ACHN (cell line): ENCODE measurements at regions not wholly inside any gene's neighbourhood (a gene's known extent, or its start where the extent isn't known, plus 50 kb on each side); places are given as distances from the start of the nearest gene placed in this dataset.
"Not testable (repeated sequence)": the region's sequence is repeated elsewhere in the genome, so short reads cannot be mapped to it uniquely, and the experiment has no call there.

Experiments
- DNase-seq: peaks from one replicate; pipeline ENCODE4 v3.0.0-alpha.2; 2015
- in situ Hi-C: cut with HindIII; loops from 2 replicates; pipeline ENCODE4 v1.10.0; 2017; ENCODE audit warnings: low sequenced_read_pairs, low pct_ligation_motif_present, low pct_unique_long_range_greater_than_20kb

DNA sequence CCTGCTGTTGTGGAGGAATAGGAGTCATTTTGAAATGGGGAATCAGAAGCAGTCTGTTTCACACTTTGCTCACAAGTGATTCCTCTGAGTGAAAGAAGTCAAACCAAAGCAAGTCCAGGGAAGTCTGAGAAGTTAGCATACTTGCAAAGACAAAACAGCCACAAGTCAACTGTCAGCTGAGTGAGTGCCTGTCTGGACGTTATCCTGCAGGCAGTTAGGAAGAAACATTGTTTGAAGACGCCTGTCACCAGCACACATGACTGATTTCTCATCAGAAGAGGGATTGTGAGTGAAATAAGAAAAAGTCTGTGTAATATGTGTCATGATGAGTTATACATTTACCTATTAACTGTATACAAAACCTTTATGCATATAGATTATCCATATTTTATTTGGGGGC lies 153.5 kb downstream of the KCNRG start:
- DNase-seq: no peak
- in situ Hi-C loops: no loop called here

DNA sequence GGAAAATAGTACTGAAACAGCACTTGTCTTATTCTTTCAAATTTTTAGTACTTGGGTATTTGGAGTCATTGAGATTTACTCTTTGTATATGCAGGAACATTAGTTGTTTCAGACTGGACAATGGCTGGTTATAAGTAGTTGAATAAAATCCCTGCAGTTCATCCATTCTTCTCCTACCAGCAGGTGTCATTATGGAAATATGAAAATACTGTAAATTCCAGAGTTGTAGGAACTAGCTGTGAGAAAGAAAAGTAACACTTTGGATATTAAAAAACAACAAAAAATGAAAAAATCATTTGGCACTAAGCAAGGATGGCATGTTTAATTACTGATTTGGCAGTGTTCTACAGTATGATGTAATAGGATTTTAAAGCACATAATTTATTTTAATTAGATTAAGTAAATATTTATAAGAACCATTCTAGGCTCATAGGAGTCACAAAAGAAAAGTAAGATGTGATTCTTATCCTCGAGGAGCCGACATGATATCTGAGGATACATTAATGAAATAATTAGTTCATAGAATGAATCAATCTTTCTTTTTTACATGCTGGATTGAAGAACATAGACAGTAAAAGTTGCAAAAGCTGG lies 155.3 kb downstream of the KCNRG start:
- in situ Hi-C loops: no loop called here
- DNase-seq: peak; percentile 23

DNA sequence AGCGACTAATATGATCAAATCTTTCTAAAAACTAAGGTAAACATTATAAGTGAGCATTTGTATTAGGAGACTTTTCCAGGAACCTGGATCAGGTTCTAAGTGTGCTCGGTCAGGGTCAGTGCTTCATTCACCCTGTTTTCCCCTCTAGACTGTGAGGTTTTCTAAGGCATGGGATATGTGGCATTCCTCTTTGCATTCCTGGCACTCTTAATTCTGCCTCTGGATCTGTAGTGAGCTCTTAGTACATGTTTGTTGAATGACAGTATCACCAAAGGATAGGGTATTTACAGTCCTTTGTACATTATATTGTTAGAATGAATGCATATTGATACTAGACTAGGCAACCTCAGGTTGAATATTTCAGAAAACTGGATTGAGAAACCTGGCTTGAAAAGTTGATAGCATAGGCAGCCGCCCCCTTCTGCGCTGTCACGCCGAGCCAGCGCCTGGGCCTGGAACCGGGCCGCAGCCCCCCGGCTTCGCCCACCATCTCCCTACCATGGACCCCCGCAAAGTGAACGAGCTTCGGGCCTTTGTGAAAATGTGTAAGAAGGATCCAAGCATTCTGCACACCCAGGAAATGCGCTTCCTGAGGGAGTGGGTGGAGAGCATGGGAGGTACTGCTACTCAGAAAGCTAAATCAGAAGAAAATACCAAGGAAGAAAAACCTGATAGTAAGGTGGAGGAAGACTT lies 156.5 kb downstream of the KCNRG start:
- in situ Hi-C loops: no loop called here

DNA sequence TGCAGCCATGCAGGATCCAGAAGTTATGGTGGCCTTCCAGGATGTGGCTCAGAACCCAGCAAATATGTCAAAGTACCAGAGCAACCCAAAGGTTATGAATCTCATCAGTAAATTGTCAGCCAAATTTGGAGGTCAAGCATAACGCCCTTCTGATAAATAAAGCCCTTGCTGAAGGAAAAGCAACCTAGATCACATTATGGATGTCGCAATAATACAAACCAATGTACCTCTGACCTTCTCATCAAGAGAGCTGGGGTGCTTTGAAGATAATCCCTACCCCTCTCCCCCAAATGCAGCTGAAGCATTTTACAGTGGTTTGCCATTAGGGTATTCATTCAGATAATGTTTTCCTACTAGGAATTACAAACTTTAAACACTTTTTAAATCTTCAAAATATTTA lies 157.8 kb downstream of the KCNRG start:
- DNase-seq, in situ Hi-C loops: not testable (repeated sequence)

More for the DNA sequence above, 156.5 kb downstream of the KCNRG start:
- DNase-seq: no peak

DNA sequence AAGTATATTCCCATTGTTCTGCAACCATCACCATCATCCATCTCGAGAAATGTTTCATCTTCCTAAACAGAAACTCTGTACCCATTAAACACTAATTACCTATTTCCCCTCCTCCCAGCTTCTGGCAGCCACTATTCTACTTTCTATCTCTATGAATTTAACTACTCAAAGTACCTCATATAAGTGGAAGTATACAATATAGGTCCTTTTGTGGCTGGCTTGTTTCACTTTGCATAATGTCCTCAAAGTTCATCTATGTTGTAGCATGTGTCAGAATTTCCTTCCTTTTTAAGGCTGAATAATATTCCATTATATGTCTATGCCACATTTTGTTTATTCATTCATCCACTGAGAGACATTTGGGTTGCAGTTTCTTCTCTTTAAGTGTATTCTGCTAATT lies 159.4 kb downstream of the KCNRG start:
- in situ Hi-C loops: no loop called here
- DNase-seq: no peak

DNA sequence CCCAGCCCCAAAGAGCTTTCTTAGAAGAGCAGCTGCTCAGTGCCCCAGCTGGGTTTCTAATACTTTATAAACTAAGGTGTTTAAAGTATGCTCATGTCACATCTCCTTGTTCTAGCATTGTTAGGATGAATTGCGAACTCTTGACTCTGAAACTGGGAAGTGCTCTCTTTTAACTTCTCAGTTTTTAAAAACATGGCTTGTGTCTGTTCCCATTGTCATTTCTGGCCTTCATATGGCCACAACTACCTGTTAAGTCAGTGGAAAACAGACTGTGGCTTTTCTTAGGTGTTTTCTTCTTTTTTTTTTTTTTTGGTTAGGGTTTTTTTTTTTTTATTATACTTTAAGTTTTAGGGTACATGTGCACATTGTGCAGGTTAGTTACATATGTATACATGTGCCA lies 164.7 kb downstream of the KCNRG start:
- no peak for DNase-seq
- in situ Hi-C loops: no loop called here

DNA sequence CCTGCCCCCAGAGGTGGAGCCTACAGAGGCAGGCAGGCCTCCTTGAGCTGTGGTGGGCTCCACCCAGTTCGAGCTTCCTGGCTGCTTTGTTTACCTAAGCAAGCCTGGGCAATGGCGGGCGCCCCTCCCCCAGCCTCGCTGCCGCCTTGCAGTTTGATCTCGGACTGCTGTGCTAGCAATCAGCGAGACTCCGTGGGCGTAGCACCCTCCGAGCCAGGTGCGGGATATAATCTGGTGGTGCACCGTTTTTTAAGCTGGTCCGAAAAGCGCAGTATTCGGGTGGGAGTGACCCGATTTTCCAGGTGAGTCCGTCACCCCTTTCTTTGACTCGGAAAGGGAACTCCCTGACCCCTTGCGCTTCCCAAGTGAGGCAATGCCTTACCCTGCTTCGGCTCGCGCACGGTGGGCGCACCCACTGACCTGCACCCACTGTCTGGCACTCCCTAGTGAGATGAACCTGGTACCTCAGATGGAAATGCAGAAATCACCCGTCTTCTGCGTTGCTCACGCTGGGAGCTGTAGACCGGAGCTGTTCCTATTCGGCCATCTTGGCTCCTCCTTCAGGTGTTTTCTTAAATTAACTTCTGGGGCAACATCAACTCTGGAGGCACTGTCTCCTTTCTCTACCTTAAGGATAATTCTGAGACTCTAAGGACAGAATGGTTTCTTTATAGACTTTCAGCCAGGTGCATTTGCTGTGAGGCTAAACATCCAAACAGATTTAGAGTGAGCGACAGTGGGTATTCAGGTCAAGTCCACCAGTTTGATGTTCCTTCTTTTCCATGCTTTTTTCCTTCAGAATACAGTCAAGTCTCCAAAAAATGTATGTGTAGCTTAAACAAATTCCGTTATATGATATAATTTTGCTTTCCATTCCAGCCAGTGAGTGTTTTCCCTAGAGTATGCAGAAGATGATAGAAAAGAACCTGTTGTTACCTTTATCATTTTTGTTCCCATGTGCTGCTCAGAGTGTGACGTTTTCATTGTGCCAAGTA lies 170.8 kb downstream of the KCNRG start:
- DNase-seq, in situ Hi-C loops: not testable (repeated sequence)

DNA sequence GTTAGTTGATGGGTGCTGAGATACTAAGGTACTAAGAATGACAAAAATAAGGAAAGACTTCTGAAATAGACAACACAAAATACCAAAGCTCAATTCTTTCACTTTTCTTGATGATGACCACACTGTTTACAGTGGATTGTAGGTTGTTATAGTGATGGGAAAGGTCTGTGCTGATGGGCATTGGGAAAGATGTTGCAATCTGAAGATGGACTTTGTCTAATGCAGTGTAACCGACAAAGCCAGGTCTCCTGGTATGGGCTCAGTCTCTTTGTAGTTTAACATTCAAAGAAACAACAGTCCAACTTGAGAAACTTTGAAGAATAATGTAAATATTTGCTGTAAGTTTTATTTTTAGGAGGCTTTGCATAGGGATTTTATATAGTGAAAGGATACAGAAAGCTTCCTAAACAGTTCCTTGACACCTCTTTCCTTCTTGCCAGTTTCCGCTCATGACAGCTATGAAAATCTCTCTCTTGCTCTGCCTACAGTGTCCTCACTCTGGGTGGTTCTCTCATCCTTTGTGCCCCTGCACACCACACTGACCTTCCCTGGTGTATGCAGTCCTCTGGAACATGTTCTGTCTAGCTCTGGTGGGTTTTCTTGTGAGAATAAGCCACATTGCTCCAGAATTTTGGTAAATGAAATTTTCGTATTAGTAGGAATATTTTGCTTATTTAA lies 172.2 kb downstream of the KCNRG start:
- no peak for DNase-seq
- in situ Hi-C loops: no loop called here

DNA sequence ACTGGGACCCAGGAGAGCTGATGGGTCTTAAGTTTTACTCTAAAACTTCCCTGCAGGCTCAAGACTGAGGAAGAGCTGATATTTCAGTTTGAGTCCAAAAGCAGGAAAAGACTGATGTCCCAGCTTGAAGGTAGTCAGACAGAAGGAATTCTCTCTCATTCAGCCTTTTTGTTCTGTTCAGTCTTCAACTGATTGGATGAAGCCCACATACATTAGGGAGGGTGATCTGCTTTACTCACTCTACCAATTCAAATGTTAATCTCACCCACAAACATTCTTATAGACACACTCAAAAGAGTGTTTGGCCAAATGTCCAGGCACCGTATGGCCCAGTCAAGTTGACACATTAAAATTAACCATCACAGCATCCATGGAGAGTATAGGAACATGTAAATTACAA lies 173.5 kb downstream of the KCNRG start:
- DNase-seq: no peak
- in situ Hi-C loops: no loop called here

DNA sequence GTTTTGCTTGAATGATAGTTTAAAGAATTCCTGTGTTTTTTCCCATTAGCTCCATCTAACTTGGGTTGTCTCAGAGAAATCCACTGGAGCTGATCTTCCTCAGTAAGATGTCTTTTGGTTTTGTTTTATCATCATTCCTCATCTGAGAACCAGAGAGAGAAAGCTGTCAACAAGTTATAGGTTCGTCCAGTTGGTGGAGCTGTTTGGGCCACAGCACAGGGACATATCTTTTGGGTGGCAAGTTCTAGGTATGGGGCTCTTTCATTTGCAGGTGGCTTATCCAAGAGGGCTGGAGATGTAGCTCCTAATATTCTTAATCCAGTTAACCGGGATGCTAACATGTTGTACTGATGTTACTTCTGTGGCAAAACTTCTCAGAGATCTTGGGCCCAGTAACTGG lies 174.2 kb downstream of the KCNRG start:
- in situ Hi-C loops: no loop called here
- no peak for DNase-seq

DNA sequence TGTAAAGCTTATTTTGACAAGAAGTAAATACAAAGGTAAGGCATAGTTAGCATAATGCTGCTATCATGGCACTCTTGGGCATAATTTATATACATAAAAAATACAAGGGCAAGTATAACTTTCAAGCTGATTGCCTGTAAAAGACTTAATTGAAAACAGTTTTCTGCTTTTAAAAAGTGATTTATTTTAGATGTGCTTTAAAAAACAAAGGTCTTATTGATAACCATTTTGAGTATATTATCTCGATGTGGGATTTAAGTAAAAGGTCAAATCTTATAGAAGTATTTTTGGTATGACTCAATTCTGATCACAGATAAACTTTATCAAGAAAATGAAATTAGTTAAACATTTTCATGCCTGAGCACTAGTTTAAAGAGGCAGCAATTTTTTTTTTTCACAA lies 175.8 kb downstream of the KCNRG start:
- DNase-seq: no peak
- in situ Hi-C loops: no loop called here

DNA sequence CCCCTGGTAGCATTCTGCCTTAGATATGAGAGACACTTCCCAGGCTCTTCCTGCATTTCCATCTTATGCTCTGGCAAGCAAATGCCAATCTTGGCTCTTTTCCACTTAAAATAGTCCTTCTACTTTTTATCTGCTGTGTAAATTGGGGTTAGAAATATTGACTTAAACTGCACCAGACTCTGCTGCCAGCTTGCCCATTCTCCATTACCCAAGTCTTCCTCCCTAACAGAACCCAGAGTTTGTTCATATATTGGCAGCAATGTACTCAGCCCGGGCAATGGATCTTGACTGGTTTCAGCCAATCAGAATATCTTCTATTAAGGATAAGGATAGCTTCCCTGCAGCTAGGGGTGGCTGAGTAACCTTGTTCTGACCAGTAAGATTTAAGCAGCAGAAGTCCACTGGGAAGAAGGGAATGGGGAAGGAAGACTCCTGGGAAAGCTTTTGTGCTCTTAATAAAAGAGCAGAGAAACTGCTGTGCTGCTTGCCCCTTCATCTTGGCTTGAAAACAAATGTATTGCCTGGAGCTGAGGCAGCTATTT lies 177.1 kb downstream of the KCNRG start:
- in situ Hi-C loops: no loop called here
- no peak for DNase-seq

DNA sequence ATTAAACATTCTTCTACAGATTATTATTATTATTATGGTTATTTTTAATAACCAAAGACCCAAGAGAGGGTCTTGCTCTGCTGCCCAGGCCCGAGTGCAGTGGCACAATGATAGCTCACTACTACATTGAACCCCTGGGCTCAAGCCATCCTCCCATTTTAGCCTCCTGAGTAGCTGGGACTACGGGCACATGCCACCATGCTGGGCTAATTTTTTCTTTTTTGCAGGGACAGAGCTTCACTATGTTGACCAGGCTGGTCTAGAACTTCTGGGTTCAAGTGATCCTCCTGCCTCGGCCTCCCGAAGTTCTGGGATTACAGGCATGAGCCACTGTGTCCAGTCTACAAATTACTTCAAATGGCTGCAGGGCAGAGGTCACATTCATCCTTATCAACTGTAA lies 179.8 kb downstream of the KCNRG start:
- in situ Hi-C loops: no loop called here

DNA sequence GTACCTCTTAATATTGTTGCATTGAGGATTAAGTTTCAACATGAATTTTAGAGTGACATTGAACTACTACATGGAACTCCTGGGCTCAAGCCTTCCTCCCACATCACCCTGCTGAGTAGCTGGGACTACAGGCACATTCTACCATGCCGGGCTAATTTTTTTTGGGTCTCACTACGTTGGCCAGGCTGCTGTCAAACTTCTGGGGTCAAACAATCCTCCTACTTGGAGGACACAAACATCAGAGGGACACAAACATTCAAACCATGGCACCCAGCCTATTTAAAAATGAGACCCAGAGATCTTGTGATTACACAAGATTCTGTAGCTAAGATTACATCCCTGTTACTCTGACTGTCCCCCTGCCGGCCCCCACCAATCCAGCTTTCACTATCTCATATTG lies 180.9 kb downstream of the KCNRG start:
- DNase-seq: no peak
- in situ Hi-C loops: no loop called here

More for the DNA sequence above, 179.8 kb downstream of the KCNRG start:
- no peak for DNase-seq

DNA sequence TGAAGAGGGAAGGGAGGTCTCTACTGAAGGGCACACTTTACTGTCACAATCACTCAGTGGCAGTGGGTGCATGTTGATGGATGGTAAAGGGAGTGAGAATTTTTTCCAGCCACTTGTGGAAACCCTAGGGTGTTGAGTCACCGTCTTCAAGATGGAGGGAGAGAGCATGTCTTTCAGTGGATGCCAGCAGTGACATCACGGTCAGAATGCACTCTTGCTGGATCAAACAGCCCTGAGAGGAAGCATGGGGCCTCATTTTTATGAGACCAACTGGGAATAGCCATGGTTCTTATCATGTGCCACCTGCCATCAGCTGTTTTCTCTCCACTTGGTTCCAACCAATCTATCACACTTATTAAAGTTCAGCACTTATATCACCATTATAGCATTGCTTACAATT lies 182.5 kb downstream of the KCNRG start:
- in situ Hi-C loops: no loop called here
- DNase-seq: no peak

DNA sequence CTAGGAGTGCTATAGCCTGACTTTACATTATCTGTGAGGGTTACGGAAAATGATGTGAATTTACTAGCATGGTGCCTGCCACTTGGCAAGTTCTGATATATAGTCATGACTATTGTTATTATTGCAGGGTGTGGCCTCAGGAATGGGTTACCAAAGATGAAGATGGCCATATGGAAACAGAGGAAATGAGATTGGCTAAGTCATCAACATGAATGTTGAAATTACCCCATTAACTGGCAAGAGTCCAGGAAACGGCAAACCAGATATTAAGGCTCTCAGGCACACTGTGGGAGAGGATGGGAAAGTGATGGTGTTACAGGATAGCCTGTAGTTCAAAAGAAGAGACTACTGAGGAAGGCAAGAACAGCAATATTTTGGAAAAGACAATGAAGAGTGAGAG lies 183.3 kb downstream of the KCNRG start:
- in situ Hi-C loops: no loop called here
- no peak for DNase-seq

DNA sequence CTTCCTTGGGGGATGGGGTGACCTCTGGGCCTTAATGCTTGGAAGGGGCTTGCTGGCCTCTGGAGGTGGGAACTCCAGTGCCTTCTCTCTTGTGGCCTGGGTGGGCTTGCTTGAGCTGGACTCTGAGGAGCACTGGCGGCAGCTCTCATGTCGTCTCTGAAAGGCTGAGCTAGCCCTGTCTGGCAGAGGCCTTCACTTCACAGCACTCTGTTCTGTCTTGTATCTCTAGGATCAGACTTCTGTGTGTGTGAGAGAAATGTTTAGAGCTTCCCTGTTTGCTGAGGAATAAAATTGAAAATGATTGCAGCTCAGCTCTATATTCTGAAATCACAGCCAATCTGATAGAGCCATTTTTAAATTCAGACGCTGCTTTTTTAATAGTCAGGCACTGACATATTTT lies 185.3 kb downstream of the KCNRG start:
- in situ Hi-C loops: no loop called here

DNA sequence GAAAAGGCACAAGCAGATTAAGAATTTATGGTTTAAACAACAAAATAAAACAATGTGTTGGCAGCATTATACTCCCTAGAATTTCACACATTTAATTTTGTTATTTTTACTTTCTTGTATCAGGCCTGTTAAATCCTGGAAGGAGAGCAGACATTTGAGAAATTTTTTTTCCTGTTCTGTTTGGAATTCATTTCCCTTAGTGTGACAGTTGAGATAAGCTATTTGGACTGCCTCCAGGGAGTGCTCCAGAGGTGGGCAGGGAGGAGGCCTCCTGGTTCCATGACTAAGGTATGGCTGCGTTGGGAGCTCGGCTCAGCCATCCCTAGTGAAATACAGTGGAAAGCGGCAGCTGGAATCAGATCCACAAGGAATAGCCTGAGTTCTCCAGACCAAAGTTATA lies 185.7 kb downstream of the KCNRG start:
- in situ Hi-C loops: no loop called here
- no peak for DNase-seq

More for the DNA sequence above, 185.3 kb downstream of the KCNRG start:
- DNase-seq: no peak

DNA sequence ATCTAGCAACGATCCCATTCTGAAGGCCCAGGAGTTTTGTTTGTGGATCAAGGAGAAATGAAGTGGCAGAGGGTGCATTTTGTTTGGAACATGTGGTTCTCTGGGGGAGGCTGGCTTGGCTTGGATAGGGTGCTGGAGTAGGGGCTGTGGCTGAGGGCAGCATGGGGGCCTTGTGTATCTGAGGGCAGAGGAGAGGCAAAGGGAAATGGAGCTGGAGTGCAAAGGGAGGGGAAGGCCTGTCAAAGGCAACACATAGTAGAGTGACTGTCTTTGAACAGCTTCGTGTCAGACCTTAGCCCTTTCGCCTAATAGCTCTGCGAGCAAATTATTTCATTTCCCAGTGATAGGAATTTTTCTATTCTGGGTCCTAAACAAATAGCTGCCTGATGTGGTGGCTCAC lies 187.2 kb downstream of the KCNRG start:
- DNase-seq: no peak
- in situ Hi-C loops: no loop called here
